ENCODE measurements at regions not wholly inside any gene's neighbourhood (a gene's known extent, or its start where the extent isn't known, plus 50 kb on each side); places are given as distances from the start of the nearest gene placed in this dataset.

DNA sequence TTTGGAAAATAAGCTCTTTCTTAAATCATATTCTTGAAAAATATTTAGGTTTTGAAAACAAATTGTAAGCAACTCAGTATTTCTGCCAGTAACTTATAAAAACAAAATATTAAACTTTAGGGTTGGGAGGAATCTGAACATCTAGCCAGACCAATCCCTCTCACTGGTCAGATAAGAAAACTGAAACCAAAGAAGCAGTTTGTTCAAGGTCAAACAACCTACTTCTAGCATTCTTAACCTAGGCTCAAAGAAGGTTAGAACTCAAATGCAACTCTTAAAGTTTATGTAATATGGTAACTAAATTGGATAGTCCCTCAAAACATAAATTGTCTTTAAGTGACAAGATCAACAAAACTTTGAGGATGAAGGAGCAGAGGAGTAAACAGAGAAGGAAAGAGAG, 374.9 kb upstream of the TNC start:
- DNase-seq = no peak

- no peak for DNase-seq
Measured at GRCh38 chr9:115494393-115494792, 376.4 kb upstream of the TNC start.

- DNase-seq = no peak
Measured at GRCh38 chr9:115495052-115495635, 377.2 kb upstream of the TNC start.

- no peak for DNase-seq
Measured at GRCh38 chr9:115495836-115496235, 377.9 kb upstream of the TNC start.

GRCh38 chr9:115498303-115498702, 380.3 kb upstream of the TNC start:
- DNase-seq = no peak

GRCh38 chr9:115507148-115507547, 389.2 kb upstream of the TNC start:
- DNase-seq = no peak

GRCh38 chr9:115513148-115513547, 395.2 kb upstream of the TNC start:
- DNase-seq = no peak

DNA sequence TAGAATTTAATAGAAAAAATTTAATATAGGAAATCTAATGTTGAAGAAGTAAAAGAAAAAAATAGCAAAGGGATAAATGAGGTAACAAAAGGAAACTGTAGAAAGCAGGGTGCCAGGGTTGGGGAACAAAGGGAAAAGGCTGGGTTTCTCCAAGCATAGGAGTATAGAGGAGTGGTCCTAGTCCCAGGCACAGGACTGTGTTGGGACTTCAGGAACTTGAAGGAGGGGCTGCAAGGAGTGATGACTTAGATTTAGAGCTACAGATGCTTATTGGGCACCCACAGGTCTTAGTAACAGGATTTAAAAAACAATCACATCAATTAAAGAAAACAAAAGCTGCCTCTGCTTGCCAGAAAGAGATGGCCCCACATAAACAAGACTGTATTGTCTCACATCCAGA, 396.5 kb upstream of the TNC start:
- DNase-seq = no peak

GRCh38 chr9:115517335-115518075, 399.5 kb upstream of the TNC start:
- no peak for DNase-seq

- DNase-seq = no peak
Measured at GRCh38 chr9:115520646-115521045, 402.7 kb upstream of the TNC start.

DNA sequence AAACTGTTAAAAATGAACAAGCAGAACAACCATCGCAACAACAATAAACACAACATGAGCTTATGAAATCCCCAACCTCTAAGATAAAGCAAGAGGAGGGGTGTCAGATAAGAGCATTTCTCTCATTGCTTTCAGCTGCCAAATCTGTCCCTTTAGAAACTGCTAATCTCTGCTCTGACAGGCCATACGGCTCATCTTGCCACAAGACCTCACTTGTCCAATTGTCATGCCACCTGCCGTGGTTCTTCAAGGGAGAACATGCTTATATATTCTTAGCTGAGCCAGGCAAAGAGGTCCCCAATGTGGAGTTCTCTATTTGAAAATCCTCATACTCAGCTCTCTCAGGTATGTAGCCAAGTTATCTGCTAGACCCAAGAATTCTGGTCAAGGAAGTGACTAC, 405.0 kb upstream of the TNC start:
- DNase-seq = no peak

- peak; percentile 58 for DNase-seq
Measured at GRCh38 chr9:115524453-115525059, 406.6 kb upstream of the TNC start.

DNA sequence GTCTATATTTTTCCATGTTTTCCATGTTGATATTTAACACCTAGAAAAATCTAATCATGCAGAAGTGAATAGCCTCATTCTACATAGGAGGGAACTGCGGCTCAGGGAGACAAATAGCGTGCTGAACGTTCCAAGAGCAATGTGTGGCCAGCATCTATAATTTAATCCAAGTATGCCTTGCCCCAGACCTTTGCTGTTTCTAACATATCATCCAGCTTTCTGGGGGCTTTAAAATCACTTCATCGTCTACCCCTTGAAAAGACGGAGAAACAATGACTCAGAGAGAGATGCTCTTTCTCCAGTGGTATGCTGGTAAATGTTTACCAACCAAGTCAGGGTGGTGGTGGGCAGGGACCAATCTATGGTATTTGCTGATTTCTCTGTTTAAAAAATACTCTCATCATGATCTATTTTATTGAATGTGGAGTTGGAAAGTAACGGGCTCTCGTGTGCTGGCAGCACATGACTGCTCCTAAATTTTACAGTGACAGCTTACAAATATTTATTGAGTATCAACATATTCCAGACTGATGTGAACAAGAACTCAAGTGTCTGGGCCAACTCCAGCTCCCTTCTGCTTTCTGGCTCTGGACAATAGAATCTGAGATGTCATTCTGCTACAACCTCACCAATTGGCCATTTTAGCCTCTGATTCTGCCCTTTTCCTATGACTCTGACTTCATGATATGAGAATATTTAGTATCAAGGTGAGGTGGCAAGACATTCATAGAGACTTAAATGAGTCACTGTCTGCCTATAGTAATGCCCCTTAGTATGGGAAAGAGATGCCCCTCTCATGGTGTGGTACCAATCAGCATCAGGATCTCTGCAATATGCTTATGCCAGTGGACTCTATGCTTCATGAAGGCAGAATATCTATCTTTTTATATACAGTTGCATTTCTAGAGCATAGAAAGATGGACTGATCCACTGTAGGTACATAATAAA, 407.4 kb upstream of the TNC start:
- no peak for DNase-seq

DNA sequence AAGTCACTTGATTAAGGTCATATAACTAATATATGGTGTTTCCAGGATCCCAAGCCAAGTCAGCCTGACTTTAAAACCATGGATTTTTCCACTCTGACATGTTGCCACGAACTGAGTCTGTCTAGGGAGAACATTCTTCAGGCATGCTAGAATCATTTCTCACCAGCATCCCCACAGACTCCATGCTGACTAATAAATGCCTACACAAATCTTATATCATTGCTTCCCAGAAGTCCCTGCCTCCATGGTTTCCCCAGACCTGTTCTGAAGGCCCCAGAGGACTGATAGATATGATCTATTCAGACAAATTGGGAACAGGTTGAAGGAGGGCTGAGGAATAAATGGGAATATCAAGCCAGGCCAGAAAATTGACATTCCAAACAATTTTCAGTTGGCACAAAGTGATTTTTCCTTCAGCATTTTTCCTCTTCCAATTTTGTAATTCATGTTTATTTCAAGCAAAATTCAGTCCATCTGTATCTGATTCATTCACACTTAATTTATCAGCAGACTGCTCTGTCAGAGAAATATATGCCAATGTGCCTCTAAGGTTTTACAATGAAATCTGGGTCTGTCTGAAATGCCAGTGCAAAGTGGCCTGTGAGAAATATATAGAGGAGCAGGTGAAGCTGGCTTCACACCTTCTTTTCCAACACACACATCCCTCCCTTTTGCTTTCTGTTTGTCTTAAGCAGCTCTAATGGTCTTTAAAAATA, 413.6 kb upstream of the TNC start:
- DNase-seq = no peak

- DNase-seq = no peak
Measured at GRCh38 chr9:115533511-115533910, 415.6 kb upstream of the TNC start.

DNA sequence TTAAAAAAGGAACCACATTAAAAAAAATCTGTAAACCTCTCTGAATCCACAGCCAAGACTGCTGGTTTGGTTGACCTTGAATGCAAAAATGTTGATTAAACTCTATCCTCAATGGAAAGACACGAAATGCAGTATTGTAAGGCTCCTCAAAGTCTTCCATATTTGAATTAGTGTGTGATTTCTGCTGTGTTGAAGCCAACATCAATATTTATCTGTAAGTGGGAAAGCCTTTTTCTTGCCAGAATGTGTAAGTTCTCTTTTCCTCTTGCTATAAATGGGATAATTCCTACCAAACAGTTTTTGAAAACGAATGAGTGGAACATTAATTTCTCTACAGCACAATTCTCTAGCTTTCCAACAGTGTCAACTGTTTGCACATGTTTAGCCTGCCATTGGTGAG, 422.1 kb upstream of the TNC start:
- DNase-seq = no peak

DNA sequence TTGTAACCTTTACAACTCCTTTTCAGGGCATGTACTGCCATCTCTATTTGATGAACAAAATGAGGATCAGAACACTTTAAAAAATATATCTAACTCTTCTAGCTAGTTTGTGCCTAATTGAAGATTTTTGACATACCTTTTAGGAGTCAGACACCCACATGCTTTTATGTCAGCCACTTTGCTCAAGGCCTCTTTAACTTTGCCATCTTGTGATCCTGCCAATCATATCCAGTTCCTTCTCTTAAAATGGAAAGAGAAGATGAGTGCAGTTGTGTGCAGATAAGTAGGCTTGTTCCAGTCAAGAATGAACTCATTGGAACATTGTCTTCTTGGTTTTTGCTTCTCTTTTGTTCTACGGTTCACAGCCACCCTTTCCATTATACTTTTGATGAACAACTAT, 425.6 kb upstream of the TNC start:
- no peak for DNase-seq

DNA sequence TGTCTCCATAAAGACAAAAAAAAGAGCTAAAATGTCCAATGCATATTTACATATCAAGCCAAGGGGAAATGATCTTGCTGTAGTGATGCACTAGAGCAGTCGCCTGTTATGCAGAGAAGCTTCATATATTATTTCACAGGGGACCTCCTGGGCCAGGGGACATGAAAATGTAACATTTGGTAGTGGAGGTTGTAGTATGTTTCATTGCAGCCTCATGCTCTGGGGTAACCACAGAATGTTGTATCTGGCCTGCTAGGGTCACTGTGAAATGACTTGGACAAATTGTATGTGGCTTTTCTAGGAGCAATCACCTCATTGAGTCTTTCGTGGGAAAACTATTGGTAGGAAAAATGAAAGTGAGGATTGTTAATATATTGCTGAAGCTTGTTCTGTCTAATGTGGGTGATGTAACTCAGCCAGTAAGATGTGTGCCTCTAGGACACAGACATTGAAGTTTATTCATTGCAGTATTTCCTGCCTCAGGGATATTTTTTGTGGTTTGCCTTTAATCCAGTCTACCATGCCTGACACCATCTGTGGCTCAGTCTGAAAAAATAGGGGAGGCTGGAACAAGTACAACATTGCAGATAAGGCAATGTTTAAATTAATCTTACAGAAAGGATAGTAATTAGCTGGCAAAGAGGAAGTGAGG, 430.8 kb upstream of the TNC start:
- DNase-seq = no peak

- no peak for DNase-seq
Measured at GRCh38 chr9:115551396-115551795, 433.4 kb upstream of the TNC start.

- DNase-seq = no peak
Measured at GRCh38 chr9:115553060-115553773, 435.3 kb upstream of the TNC start.

GRCh38 chr9:115556432-115556831, 438.5 kb upstream of the TNC start:
- DNase-seq = no peak

DNA sequence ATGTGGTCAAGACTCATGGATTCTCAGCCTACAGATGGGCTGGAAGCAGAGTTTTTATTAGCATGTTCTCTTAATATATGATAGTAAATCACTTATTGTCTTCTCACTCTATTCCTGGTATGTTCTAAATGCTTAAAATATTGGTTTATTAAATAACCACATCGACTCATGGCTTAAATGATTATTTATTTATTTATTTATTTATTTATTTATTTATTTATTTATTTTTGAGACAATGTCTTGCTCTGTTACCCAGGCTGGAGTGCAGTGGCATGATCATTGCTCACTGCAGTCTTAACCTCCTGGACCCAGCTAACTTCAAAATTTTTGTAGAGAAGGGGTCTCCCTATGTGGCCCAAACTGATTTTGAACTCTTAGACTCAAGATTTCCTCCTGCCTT, 457.2 kb upstream of the TNC start:
- no peak for DNase-seq
